Endothelial cell of umbilical vein (primary cell): ENCODE measurements at regions not wholly inside any gene's neighbourhood (a gene's known extent, or its start where the extent isn't known, plus 50 kb on each side); places are given as distances from the start of the nearest gene placed in this dataset.

Source experiments
- BruUV-seq: library from RNA; stranded (reverse); fragments of 400-500 nt; replicated peaks from 2 replicates; lab custom pipeline; 2021; lab: Mats Ljungman, UMichigan
- CTCF ChIA-PET: fragments of 300-600, 350-600 bp; sonication (Branson Sonifier 250); formaldehyde crosslinking; loops from one replicate; lab custom pipeline; 2021; ENCODE audit warnings: antibody characterized with exemption, inconsistent platforms; lab: Charles Lee
- POLR2A ChIA-PET: fragments of 300-600, 350-600 bp; sonication (Branson Sonifier 250); formaldehyde crosslinking; loops from one replicate; lab custom pipeline; 2021; ENCODE audit warnings: antibody characterized with exemption, inconsistent platforms; lab: Charles Lee
- DNase-seq: peaks from one replicate; pipeline ENCODE4 v3.0.0-alpha.2; 2011; ENCODE audit warnings: low read depth, low spot score
- FAIRE-seq: peaks from 2 replicates; lab custom pipeline; 2011; peaks lifted over from hg19 to GRCh38; lab: Jason Lieb, UNC
- H2AFZ ChIP-seq: 2 replicates; pipeline ENCODE4 v1.6.0; 2012; ENCODE audit warnings: low read depth, low read length, control low read depth, inconsistent platforms
- H3K27ac ChIP-seq: 2 replicates; pipeline ENCODE4 v1.5.1; 2011; ENCODE audit warnings: low read depth, mild to moderate bottlenecking, control low read depth, low read length, moderate library complexity; ENCODE audit not compliant: insufficient read depth
- H3K27me3 ChIP-seq, 2 experiments: 2 replicates each; pipeline versions ENCODE4 v1.6.0 to v1.6.1; 2011; ENCODE audit warnings: low read length in 2 of 2, mixed read lengths in 1 of 2; ENCODE audit not compliant: control insufficient read depth in 2 of 2, insufficient read depth in 2 of 2
- H3K36me3 ChIP-seq, 2 experiments: 2 replicates in 1 of 2; 3 replicates in 1 of 2; pipeline ENCODE4 v1.5.1; 2011; ENCODE audit warnings: low read length in 2 of 2, mild to moderate bottlenecking in 1 of 2, moderate library complexity in 1 of 2; ENCODE audit not compliant: control insufficient read depth in 2 of 2, insufficient read depth in 2 of 2; ENCODE audit errors: extremely low read depth in 1 of 2
- H3K4me1 ChIP-seq: 3 replicates; pipeline ENCODE4 v1.5.1; 2011; ENCODE audit warnings: mild to moderate bottlenecking, low read length; ENCODE audit not compliant: control insufficient read depth, insufficient read depth; ENCODE audit errors: extremely low read depth
- H3K4me2 ChIP-seq: 2 replicates; pipeline ENCODE4 v1.6.1; 2011; ENCODE audit warnings: low read length, control low read depth, mixed read lengths; ENCODE audit not compliant: insufficient read depth
- H3K4me3 ChIP-seq, 3 experiments: fragments of 200-600 bp in 1 of 3; sonication (generic), shearing (Covaris generic) in 1 of 3; replicated peaks in 1 of 3; 2 replicates each; pipeline ENCODE4 v1.5.1; 2011 to 2016; ENCODE audit warnings: control low read depth in 3 of 3, low read length in 3 of 3, mild to moderate bottlenecking in 2 of 3, inconsistent platforms in 1 of 3, low read depth in 1 of 3, moderate library complexity in 1 of 3; ENCODE audit not compliant: insufficient read depth in 1 of 3
- H3K79me2 ChIP-seq: 2 replicates; pipeline ENCODE4 v1.6.0; 2012; ENCODE audit warnings: low read length, inconsistent platforms; ENCODE audit not compliant: control insufficient read depth, insufficient read depth
- H3K9ac ChIP-seq: replicated peaks from 2 replicates; pipeline ENCODE3; 2011; ENCODE audit warnings: low read length, control low read depth; ENCODE audit not compliant: insufficient read depth; ENCODE audit errors: extremely low read depth
- H3K9me1 ChIP-seq: replicated peaks from 3 replicates; pipeline ENCODE4 v1.6.0; 2011; ENCODE audit warnings: mild to moderate bottlenecking, low read length; ENCODE audit not compliant: control insufficient read depth, insufficient read depth; ENCODE audit errors: extremely low read depth
- H3K9me3 ChIP-seq: replicated peaks from 2 replicates; pipeline ENCODE4 v1.5.1; 2012; ENCODE audit warnings: low read length, inconsistent platforms; ENCODE audit not compliant: control insufficient read depth, insufficient read depth
- H4K20me1 ChIP-seq: replicated peaks from 2 replicates; pipeline ENCODE3; 2011; ENCODE audit warnings: mild to moderate bottlenecking, low read length; ENCODE audit not compliant: control insufficient read depth, insufficient read depth; ENCODE audit errors: extremely low read depth
- CTCF ChIP-seq, 2 donors: IDR thresholded peaks; 1 replicate in 1 of 2; 2 replicates in 1 of 2; pipeline ENCODE4 v1.5.1; 2011; ENCODE audit warnings: low read length in 2 of 2, mild to moderate bottlenecking in 2 of 2, moderate library complexity in 2 of 2, control low read depth in 1 of 2, inconsistent platforms in 1 of 2, low read depth in 1 of 2; ENCODE audit not compliant: insufficient read depth in 1 of 2; ENCODE audit errors: extremely low read depth in 1 of 2
- EZH2 ChIP-seq: IDR thresholded peaks from 2 replicates; pipeline ENCODE4 v1.6.1; 2012; ENCODE audit warnings: borderline replicate concordance, low read depth, mild to moderate bottlenecking, moderate library complexity, low read length, inconsistent platforms; ENCODE audit not compliant: severe bottlenecking
- FOS ChIP-seq: IDR thresholded peaks from 2 replicates; pipeline ENCODE4 v1.6.1; 2011; ENCODE audit warnings: mild to moderate bottlenecking, low read length, moderate library complexity, borderline replicate concordance; ENCODE audit not compliant: insufficient read depth
- GATA2 ChIP-seq: IDR thresholded peaks from 2 replicates; pipeline ENCODE4 v1.7.0; 2011; ENCODE audit warnings: low read depth, mild to moderate bottlenecking, moderate library complexity, mixed read lengths, low read length; ENCODE audit not compliant: insufficient read length, insufficient read depth
- JUN ChIP-seq: IDR thresholded peaks from 2 replicates; pipeline ENCODE4 v1.6.1; 2011; ENCODE audit warnings: borderline replicate concordance, low read depth; ENCODE audit not compliant: insufficient read length, insufficient read depth
- MAX ChIP-seq: IDR thresholded peaks from 2 replicates; pipeline ENCODE4 v1.6.1; 2011; ENCODE audit not compliant: insufficient read depth, insufficient read length
- MYC ChIP-seq: IDR thresholded peaks from one replicate; pipeline ENCODE4 v1.6.1; 2011; ENCODE audit warnings: mild to moderate bottlenecking, low read depth, low read length
- POLR2A ChIP-seq: IDR thresholded peaks from 2 replicates; pipeline ENCODE4 v1.6.1; 2012; ENCODE audit warnings: low read depth, mild to moderate bottlenecking, control low read depth, low read length
- POLR2AphosphoS5 ChIP-seq: IDR thresholded peaks from 2 replicates; pipeline ENCODE4 v1.6.1; 2012; ENCODE audit warnings: low read depth, mild to moderate bottlenecking, control low read depth, low read length, moderate library complexity; ENCODE audit not compliant: insufficient read depth
- dilution Hi-C: fragments of 300-500 bp; cut with MboI; formaldehyde crosslinking; loops from one replicate; pipeline ENCODE4 v1.15.0; 2019; ENCODE audit warnings: low sequenced_read_pairs; ENCODE audit not compliant: extremely low pct_ligation_motif_present
- intact Hi-C: fragments of 100-400 bp; cut with micrococcal nuclease; formaldehyde crosslinking; loops from one replicate; pipeline ENCODE4 v1.10.0; 2022

- Histone ChIP-seq H2AFZ (no peak overlapping the region), H3K4me2 (no peak overlapping the region), H3K9ac (no peak overlapping the region), H3K36me3 (no peaks in the 10 kb centered on the region), H3K79me2 (no peaks in the 10 kb centered on the region), H3K27me3 (peaks cover 0 to 4% of the 10 kb centered on the region in 2 experiments), H3K9me1 (no peaks in the 10 kb centered on the region), H3K27ac (no peak overlapping the region), H3K4me3 (no peak overlapping the region), H3K4me1 (no peaks in the 10 kb centered on the region), H4K20me1 (no peaks in the 10 kb centered on the region), H3K9me3 (no peaks in the 10 kb centered on the region)
- DNase-seq: no peak
- dilution Hi-C loops: no loop called here
- no peak for FAIRE-seq
- CTCF ChIA-PET: interaction anchor here (1.0 to 1.2 kb wide), 2 partner anchors 8 to 367 kb away, joined by 3 read pairs; no protein-coding TSS in a partner anchor
- no peak for TF ChIP-seq CTCF (IDR thresholded peaks at IDR 0.05; ENCODE audit: extremely low read depth in 1 of 2, insufficient read depth in 1 of 2, low read depth in 1 of 2, low read length in 2 of 2)
- BruUV-seq: no TSS peak
- intact Hi-C loops: no loop called here
- POLR2A ChIA-PET: no interaction called here
Measured at GRCh38 chr2:134083548-134083947, 170.3 kb upstream of the MGAT5 start.

- Histone ChIP-seq H3K4me1 (no peaks in the 10 kb centered on the region), H3K9me1 (no peaks in the 10 kb centered on the region), H2AFZ (no peak overlapping the region), H3K79me2 (no peaks in the 10 kb centered on the region), H3K9ac (no peak overlapping the region), H4K20me1 (no peaks in the 10 kb centered on the region), H3K9me3 (no peaks in the 10 kb centered on the region), H3K36me3 (no peaks in the 10 kb centered on the region), H3K4me3 (no peak overlapping the region), H3K4me2 (no peak overlapping the region), H3K27ac (no peak overlapping the region), H3K27me3 (peaks cover 0 to 2% of the 10 kb centered on the region in 2 experiments)
- TF ChIP-seq CTCF (IDR thresholded peaks at IDR 0.05; ENCODE audit: extremely low read depth in 1 of 2, insufficient read depth in 1 of 2, low read depth in 1 of 2, low read length in 2 of 2) (no peak), GATA2 (no peak), MAX (no peak), JUN (no peak), EZH2 (no peak), POLR2A (no peak), MYC (no peak), POLR2AphosphoS5 (no peak), FOS (no peak)
- intact Hi-C loops (no loop called here), dilution Hi-C loops (no loop called here)
- ChIA-PET CTCF (no interaction called here), POLR2A (no interaction called here)
- no TSS peak for BruUV-seq
- FAIRE-seq (no peak), DNase-seq (no peak)
Measured at GRCh38 chr2:134086594-134087219, 167.2 kb upstream of the MGAT5 start.
